Right lung (tissue), 2 donors: ENCODE measurements at regions not wholly inside any gene's neighbourhood (a gene's known extent, or its start where the extent isn't known, plus 50 kb on each side); places are given as distances from the start of the nearest gene placed in this dataset.

ENCODE experiments used
- DNase-seq, 2 donors: peaks; one replicate each; pipeline ENCODE4 v3.0.0-alpha.2; 2013

GRCh38 chr4:157678478-157678877 lies 457.9 kb downstream of the GRIA2 start:
- DNase-seq, result no peak

- no peak for DNase-seq
Observed at GRCh38 chr4:157674699-157675098, 454.2 kb downstream of the GRIA2 start.

GRCh38 chr4:157667836-157668235 lies 447.3 kb downstream of the GRIA2 start:
- DNase-seq, result no peak

GRCh38 chr4:157664726-157665125 lies 444.2 kb downstream of the GRIA2 start:
- DNase-seq, result no peak

- DNase-seq, result no peak
Observed at GRCh38 chr4:157655096-157655809, 434.7 kb downstream of the GRIA2 start.

- no peak for DNase-seq
Observed at GRCh38 chr4:157643257-157643656, 422.7 kb downstream of the GRIA2 start.

GRCh38 chr4:157634057-157634456 lies 413.5 kb downstream of the GRIA2 start:
- no peak for DNase-seq

GRCh38 chr4:157616741-157617472 lies 396.4 kb downstream of the GRIA2 start:
- DNase-seq, result no peak

GRCh38 chr4:157607996-157608395 lies 387.5 kb downstream of the GRIA2 start:
- DNase-seq, result no peak

GRCh38 chr4:157600583-157600982 lies 380.1 kb downstream of the GRIA2 start:
- DNase-seq, result no peak

GRCh38 chr4:157591245-157591644 lies 370.7 kb downstream of the GRIA2 start:
- DNase-seq, result no peak

GRCh38 chr4:157590679-157591078 lies 370.2 kb downstream of the GRIA2 start:
- DNase-seq, result no peak

GRCh38 chr4:157587681-157588423 lies 367.3 kb downstream of the GRIA2 start:
- DNase-seq, result no peak

GRCh38 chr4:157582141-157582540 lies 361.6 kb downstream of the GRIA2 start:
- DNase-seq, result no peak

GRCh38 chr4:157576671-157577217 lies 356.2 kb downstream of the GRIA2 start:
- DNase-seq, result no peak

- no peak for DNase-seq
Observed at GRCh38 chr4:157575339-157575738, 354.8 kb downstream of the GRIA2 start.

GRCh38 chr4:157574606-157575005 lies 354.1 kb downstream of the GRIA2 start:
- no peak for DNase-seq

- DNase-seq, result no peak
Observed at GRCh38 chr4:157572951-157573350, 352.4 kb downstream of the GRIA2 start.

- DNase-seq, result no peak
Observed at GRCh38 chr4:157572284-157572683, 351.8 kb downstream of the GRIA2 start.

- no peak for DNase-seq
Observed at GRCh38 chr4:157564771-157565170, 344.2 kb downstream of the GRIA2 start.

GRCh38 chr4:157564218-157564617 lies 343.7 kb downstream of the GRIA2 start:
- no peak for DNase-seq

GRCh38 chr4:157558016-157558415 lies 337.5 kb downstream of the GRIA2 start:
- no peak for DNase-seq
